ENCODE measurements at regions not wholly inside any gene's neighbourhood (a gene's known extent, or its start where the extent isn't known, plus 50 kb on each side); places are given as distances from the start of the nearest gene placed in this dataset.

- TF ChIP-seq CTCF (IDR thresholded peaks at IDR 0.05; ENCODE audit: extremely low read depth in 1 of 2, insufficient read depth in 1 of 2, low read depth in 1 of 2, low read length in 2 of 2) (no peak), FOS (IDR thresholded peaks at IDR 0.05; ENCODE audit: borderline replicate concordance, insufficient read depth, low read length) (no peak), EZH2 (IDR thresholded peaks at IDR 0.05; ENCODE audit: borderline replicate concordance, low read depth, low read length, severe bottlenecking) (no peak), POLR2A (IDR thresholded peaks at IDR 0.05; ENCODE audit: low read depth, low read length) (no peak), JUN (IDR thresholded peaks at IDR 0.05; ENCODE audit: borderline replicate concordance, insufficient read depth, insufficient read length, low read depth) (no peak), POLR2AphosphoS5 (IDR thresholded peaks at IDR 0.05; ENCODE audit: insufficient read depth, low read depth, low read length) (no peak), MAX (IDR thresholded peaks at IDR 0.05; ENCODE audit: insufficient read depth, insufficient read length) (no peak), GATA2 (IDR thresholded peaks at IDR 0.05; ENCODE audit: insufficient read depth, insufficient read length, low read depth, low read length) (no peak), MYC (IDR thresholded peaks at IDR 0.05; ENCODE audit: low read depth, low read length) (no peak)
These were observed 170.2 kb downstream of the OTOR start for GRCh38 chr20:16918366-16918765.
